WERI-Rb-1 (cell line): ENCODE measurements at regions not wholly inside any gene's neighbourhood (a gene's known extent, or its start where the extent isn't known, plus 50 kb on each side); places are given as distances from the start of the nearest gene placed in this dataset.

Experiments
- DNase-seq: peaks from one replicate; pipeline ENCODE4 v3.0.0-alpha.2; 2020
- H3K27ac ChIP-seq: fragments of 250-450 bp; sonication (Bioruptor Pico); 2 replicates; pipeline ENCODE4 v1.5.1; 2020; ENCODE audit warnings: mild to moderate bottlenecking, moderate library complexity
- H3K27me3 ChIP-seq: fragments of 250-450 bp; sonication (Bioruptor Pico); 2 replicates; pipeline ENCODE4 v1.5.1; 2021; ENCODE audit warnings: mild to moderate bottlenecking, low read depth, moderate library complexity; ENCODE audit not compliant: insufficient read depth, severe bottlenecking
- H3K36me3 ChIP-seq: fragments of 250-450 bp; sonication (Bioruptor Pico); 2 replicates; pipeline ENCODE4 v1.5.1; 2020; ENCODE audit warnings: mild to moderate bottlenecking, moderate library complexity
- H3K4me3 ChIP-seq: 2 replicates; pipeline ENCODE4 v1.5.1; 2011; ENCODE audit warnings: low read depth, mild to moderate bottlenecking, control low read depth, low read length
- H3K9me3 ChIP-seq: fragments of 250-450 bp; sonication (Bioruptor Pico); 2 replicates; pipeline ENCODE4 v1.5.1; 2021; ENCODE audit warnings: mild to moderate bottlenecking, moderate library complexity; ENCODE audit not compliant: severe bottlenecking
- TF ChIP-seq, protein P1 (sequence below): IDR thresholded peaks from 2 replicates; pipeline ENCODE4 v1.5.1; 2011; ENCODE audit warnings: low read depth, mild to moderate bottlenecking, control low read depth, inconsistent platforms, low read length

DNA sequence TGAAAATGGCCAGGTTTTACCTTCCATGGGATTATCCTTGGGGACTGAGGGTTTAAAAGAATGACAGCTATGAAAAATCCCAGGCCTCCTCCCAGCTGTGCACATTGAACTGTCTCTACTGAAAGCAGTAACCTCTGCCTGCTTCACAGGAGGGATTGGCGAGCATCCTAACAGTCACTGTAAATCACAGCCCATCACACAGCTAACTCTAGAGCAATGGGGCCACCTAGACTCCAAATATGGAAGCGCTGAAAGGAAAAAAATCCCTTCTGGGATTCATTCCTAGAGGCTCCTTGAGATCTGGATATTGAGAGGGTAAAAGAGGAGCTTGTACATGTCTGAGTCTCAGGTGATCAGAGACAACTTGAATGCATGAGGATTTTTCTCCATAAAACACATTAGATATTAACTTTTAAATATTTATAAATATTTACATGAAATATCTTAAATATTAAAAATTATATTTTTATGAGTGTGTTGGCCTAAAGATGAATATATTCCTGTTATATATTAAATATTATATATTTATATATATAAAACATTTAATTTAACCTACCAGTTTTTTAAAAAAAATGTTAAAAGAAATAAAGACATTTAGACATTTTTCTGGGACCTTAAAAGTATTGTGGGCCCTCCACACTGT is 133.8 kb upstream of the SLC24A2 start:
- TF ChIP-seq, protein P1, sequence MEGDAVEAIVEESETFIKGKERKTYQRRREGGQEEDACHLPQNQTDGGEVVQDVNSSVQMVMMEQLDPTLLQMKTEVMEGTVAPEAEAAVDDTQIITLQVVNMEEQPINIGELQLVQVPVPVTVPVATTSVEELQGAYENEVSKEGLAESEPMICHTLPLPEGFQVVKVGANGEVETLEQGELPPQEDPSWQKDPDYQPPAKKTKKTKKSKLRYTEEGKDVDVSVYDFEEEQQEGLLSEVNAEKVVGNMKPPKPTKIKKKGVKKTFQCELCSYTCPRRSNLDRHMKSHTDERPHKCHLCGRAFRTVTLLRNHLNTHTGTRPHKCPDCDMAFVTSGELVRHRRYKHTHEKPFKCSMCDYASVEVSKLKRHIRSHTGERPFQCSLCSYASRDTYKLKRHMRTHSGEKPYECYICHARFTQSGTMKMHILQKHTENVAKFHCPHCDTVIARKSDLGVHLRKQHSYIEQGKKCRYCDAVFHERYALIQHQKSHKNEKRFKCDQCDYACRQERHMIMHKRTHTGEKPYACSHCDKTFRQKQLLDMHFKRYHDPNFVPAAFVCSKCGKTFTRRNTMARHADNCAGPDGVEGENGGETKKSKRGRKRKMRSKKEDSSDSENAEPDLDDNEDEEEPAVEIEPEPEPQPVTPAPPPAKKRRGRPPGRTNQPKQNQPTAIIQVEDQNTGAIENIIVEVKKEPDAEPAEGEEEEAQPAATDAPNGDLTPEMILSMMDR: peak; percentile 69
- Histone ChIP-seq H3K27me3 (no peaks in the 10 kb centered on the region), H3K4me3 (no peak overlapping the region), H3K27ac (no peak overlapping the region), H3K36me3 (no peaks in the 10 kb centered on the region), H3K9me3 (no peaks in the 10 kb centered on the region)
- peak; percentile 49 for DNase-seq

DNA sequence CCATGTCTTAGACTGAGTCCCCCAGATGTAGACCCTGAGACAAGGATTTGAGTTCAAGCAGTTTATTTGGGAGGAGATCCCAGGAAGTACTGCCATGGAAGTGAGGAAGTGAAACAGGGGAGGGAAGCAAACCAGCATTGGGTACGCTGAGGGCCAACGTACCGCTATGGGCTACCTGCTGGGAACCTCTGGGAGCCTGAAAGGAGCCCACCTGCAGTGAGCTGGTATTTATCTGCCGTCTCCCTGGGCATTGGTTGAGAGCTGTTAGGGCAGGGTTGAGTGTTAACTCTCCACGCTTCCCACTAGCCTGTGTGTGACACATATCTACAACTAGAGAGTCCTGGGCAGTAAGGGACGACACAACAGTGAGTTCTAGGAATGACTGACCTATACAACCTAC is 131.6 kb upstream of the SLC24A2 start:
- H3K36me3 ChIP-seq: no peaks in the 10 kb centered on the region
- H3K9me3 ChIP-seq: no peaks in the 10 kb centered on the region
- no peaks in the 10 kb centered on the region for H3K27me3 ChIP-seq
- H3K4me3 ChIP-seq: no peak overlapping the region
- DNase-seq: no peak
- TF ChIP-seq, protein P1: no peak
- no peak overlapping the region for H3K27ac ChIP-seq

GRCh38 chr9:19918630-19919029 is 129.8 kb upstream of the SLC24A2 start:
- Histone ChIP-seq H3K36me3 (no peaks in the 10 kb centered on the region), H3K4me3 (no peak overlapping the region), H3K9me3 (no peaks in the 10 kb centered on the region), H3K27ac (no peak overlapping the region), H3K27me3 (no peaks in the 10 kb centered on the region)
- TF ChIP-seq, protein P1: no peak
- DNase-seq: no peak

- no peaks in the 10 kb centered on the region for H3K27me3 ChIP-seq
- no peak overlapping the region for H3K27ac ChIP-seq
- H3K36me3 ChIP-seq: no peaks in the 10 kb centered on the region
- DNase-seq: no peak
- H3K9me3 ChIP-seq: no peaks in the 10 kb centered on the region
- no peak overlapping the region for H3K4me3 ChIP-seq
- TF ChIP-seq, protein P1: no peak
Observed at GRCh38 chr9:19914044-19914443, 125.2 kb upstream of the SLC24A2 start.

DNA sequence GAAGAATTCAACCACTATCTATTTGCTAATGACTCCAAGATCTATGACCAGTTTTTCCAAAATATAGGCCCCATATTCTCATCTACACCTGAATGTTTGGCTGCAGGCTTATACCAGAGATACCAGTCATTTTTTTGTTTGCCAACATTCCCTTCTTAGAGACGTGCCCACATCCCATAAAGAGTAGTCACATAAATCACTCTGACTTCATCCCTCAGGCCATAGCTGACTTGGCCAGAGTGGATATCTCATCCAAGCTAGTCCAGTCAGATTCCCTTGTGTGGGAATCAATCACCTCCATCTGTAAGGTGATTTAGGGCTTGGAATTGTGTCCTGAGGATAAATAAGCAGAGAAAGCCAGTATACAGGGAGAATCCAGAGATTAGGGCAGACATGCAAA is 124.3 kb upstream of the SLC24A2 start:
- Histone ChIP-seq H3K4me3 (no peak overlapping the region), H3K36me3 (no peaks in the 10 kb centered on the region), H3K9me3 (no peaks in the 10 kb centered on the region), H3K27me3 (no peaks in the 10 kb centered on the region), H3K27ac (no peak overlapping the region)
- no peak for DNase-seq
- TF ChIP-seq, protein P1: no peak

GRCh38 chr9:19903076-19903475 is 114.2 kb upstream of the SLC24A2 start:
- H3K27ac ChIP-seq: no peak overlapping the region
- H3K36me3 ChIP-seq: no peaks in the 10 kb centered on the region
- H3K4me3 ChIP-seq: no peak overlapping the region
- TF ChIP-seq, protein P1: no peak
- H3K27me3 ChIP-seq: no peaks in the 10 kb centered on the region
- H3K9me3 ChIP-seq: peaks cover 2% of the 10 kb centered on the region
- no peak for DNase-seq
